ENCODE measurements at regions not wholly inside any gene's neighbourhood (a gene's known extent, or its start where the extent isn't known, plus 50 kb on each side); places are given as distances from the start of the nearest gene placed in this dataset.
A peak's percentile ranks its signal among the peaks of the same experiment; 100 is the strongest.

- no peak for DNase-seq
Measured at GRCh38 chr6:15993716-15994228, 135.1 kb upstream of the MYLIP start.

DNA sequence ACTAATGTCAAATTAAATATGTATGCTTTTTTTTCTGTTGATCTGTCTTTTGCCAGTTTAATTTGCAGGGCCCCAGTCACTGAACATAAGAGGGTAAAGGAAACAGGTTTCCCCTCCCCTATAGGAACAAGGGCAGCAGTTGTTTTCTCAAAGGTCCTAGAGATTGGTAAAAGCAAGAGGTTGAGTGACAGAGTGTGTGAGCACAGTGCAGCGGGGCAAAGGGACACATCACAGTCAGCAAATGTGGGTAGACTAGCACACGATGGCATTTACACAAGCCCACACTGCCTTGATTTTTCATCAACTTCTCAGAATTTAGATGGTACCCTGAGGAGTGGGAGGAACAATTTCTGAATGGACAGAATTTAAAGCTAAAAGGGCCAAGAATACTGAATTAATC, 138.7 kb upstream of the MYLIP start:
- no peak for DNase-seq

- DNase-seq, result no peak
Measured at GRCh38 chr6:15989397-15989796, 139.5 kb upstream of the MYLIP start.

DNA sequence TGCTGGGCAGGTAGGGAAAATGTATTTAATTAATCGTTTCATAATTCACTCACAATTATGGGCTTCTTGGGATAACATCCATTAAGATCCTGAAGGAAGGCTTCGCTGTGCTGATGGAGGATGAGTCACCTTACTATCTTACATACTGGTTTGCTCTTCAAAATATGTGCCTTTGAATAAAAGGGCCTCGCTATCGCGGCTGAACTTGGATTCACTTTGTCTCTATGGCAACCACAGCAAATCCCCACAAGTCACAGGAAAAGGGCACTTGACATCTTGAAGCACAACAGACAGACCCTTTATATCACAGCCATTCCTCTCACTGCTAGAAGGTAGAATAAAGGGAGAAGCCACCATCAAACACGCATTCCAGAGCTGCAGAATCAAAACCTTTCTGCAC, 141.3 kb upstream of the MYLIP start:
- DNase-seq, result peak; percentile 62

GRCh38 chr6:15986027-15986629, 142.8 kb upstream of the MYLIP start:
- DNase-seq, result no peak

DNA sequence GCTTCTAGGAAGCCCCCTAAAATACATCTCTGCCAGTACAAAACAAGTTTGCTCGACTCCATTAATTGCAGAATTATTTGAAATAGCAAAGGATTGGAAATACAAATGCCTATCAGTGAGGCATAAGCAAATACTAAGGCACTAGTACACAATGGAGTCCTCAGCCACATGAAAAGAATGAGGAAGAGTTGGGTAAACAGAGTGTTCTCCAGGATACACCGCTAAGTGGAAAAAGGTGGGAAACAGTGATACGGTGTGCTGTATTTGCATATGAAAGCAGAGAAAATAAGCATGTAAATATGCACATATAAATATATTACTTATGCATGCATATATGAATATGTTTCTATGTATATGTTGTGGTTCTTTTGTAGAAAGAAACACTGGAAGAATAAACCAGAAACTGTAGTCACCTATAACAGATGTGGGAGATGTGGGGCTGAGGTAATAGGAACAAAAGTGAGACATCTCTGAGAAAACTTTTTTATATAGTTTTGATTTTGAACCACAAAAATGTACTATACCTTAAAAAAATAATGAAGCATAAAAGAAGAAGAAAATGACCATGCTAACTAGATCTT, 143.4 kb upstream of the MYLIP start:
- DNase-seq, result no peak

DNA sequence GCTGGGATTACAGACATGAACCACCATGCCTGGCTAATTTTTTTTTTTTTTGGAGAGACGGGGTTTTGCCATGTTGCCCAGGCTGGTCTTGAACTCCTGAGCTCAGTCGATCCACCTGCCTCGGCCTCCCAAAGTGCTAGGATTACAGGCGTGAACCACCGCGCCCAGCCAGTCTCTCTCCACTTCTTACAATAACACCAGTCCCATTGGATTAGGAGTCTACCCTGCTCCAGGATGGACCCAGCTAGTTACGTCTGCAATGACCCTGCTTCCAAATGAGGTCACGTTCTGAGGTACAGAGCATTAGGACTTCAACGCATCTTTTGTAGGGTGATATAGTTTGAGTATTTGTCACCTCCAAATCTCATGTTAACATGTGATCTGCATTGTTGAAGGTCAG, 146.9 kb upstream of the MYLIP start:
- no peak for DNase-seq

DNA sequence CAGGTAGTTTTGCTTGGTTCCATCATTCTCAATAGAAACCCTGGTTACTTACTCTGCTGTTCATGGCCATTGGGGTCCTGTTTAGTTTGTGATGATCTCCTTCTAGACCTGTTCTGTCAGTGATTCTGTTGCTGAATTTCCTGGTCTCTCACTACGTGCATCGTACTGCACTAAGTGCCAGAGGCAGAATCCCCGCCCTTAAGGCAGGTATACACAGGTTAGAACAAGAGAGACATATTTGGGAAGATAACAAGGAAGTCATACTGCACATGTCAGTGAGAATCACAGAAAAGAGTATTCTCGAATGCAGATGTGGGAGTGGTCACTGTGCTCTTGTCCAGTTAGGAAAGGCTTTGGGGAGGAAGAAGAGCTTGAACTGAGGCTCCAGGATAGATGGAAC, 148.1 kb upstream of the MYLIP start:
- no peak for DNase-seq

DNA sequence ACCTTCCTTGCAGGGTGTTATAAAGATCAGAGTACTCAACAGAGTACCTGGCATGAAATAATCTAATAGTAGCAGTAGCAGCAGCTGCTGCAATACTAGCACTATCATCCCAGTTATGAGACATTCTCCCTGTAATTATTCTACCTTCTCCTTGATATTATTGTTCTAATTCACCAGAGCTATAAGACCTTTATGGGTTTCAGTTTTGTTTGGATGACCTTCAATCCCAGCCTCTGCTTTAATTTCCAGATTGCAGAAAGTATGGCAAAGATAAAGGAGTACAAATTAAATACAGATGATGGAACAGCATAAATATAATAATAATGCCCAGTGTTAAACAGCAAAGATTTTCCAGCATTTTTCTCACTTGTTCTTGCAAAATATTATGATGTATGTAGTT, 150.5 kb upstream of the MYLIP start:
- DNase-seq, result no peak

DNA sequence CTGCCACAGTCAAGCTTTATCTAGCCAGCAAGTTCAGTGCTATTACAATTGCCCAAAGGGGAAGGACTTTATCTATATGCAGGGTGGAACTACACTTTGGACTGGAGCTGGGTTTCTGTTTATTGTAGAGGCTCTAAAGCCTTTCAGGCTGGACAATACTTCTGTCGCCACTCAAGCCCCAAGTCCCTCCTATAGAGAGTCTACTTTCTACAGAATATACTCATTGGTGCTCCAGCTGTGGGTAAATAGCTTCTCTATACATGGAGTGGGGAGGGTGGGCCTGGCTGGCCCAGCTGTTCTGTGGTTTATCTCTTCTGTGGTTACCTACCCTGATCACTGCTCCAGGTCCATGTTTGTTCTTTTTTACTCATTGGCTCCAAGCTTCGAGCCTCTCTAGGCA, 151.8 kb upstream of the MYLIP start:
- no peak for DNase-seq

GRCh38 chr6:15974817-15975216, 154.1 kb upstream of the MYLIP start:
- no peak for DNase-seq

- no peak for DNase-seq
Measured at GRCh38 chr6:15970517-15970916, 158.4 kb upstream of the MYLIP start.

DNA sequence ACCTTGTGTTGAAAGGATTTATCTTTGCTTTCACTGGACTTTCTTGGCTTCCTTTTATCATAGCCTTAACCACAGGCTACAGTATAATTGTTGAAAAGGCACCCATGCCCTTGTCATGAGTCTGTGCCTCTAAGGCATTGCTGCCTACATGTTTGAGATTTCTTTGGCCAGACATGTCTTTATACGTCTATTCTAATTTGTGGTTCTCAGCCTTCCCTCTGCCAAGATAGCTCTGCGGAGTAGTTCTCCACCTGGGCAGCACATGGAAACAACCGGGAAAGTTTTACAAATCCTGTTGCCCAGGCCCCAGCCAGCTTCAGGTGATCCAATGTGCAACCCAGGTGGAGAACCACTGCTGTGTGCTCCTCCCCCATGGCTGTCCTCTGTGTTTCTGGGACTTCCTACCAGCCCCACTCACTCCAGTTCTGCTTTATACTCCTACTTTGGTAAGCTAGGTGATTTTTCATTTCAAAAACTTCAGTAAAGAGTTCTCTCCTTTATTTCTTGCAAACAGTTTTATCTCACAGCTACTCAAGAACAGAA, 159.6 kb upstream of the MYLIP start:
- no peak for DNase-seq

- DNase-seq, result no peak
Measured at GRCh38 chr6:15968519-15968918, 160.4 kb upstream of the MYLIP start.

- no peak for DNase-seq
Measured at GRCh38 chr6:15966000-15966520, 162.8 kb upstream of the MYLIP start.

GRCh38 chr6:15962449-15962764, 166.5 kb upstream of the MYLIP start:
- peak; percentile 97 for DNase-seq

DNA sequence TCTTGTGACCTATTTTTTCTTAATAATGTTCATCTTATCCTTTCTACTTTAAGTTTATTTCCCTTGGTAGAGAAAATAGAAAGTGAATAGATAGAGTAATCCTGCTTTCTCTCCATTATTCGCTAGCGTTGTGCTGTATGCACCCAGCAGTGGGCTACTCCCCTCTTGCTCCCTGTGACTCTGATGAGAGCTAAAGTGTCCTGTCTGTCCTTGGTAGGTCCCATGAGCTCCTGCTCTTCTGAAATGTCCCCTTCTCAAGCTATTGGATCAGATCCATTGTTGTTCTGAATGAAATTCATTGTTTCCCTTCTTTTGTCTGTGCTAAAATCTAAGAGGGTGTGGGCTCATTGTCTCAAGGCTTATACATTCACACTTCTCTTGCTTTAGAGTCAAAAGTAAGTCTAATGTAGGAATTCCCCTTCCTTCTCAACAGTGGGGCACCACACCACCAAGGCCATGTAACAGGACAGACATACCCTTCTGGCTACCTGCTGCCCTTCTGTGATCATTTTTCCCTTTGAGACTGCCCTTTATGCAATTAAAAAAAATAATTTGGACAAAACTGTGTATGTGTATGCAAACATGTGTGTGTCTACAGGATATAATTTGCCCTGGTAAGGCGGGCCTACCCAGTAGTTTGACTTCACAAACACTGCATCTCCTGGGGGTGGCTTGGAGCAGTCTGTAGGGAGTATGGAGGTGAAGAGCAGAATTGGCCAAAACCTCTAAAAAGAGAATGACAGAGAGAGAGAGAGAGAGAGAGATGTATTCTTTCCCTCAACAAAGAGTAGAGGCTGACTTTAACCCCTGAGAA, 167.0 kb upstream of the MYLIP start:
- DNase-seq, result no peak

DNA sequence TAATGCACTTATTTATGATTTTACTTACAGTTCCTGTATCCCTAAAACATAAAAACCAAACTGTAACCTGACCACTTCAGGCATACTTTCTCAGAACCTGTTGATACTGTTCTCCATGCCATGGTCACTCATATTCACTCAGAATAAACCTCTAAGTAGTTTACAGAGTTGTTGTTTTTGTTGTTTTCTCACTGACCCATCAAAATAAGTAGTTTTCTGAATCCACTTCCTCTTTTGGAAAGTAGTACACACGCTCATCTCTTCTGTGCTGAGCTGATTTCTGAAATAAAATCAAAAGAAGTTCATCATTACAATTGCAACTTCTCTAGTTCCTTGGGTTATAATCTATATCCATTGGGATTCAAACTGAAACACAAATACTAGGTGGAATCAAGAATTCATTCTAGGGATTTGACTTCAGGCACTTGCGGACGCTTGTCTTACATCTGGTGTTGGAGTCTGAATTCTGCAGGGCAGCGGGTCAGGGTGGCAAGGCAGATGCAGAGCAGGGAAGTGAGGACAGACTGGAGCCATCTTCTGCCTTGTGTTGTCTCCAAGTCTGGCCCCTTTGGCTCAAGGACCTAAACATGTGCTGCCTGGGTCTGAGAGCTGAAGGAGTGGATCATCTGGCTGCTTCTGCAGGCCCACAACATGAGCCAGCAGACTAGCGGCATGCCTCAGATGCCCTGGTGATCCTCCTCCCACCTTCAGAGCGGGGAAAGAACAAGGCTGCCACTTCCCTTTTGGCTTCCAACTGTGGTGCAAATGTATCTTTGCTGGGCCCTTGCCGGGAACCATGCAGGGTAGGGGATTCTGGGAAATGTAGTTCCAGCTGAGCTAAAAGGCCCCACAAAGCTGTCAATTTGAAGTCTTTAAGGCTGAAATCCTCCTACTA, 167.9 kb upstream of the MYLIP start:
- no peak for DNase-seq

GRCh38 chr6:15957655-15958169, 171.2 kb upstream of the MYLIP start:
- no peak for DNase-seq

GRCh38 chr6:15956205-15957106, 172.4 kb upstream of the MYLIP start:
- DNase-seq, result no peak

- no peak for DNase-seq
Measured at GRCh38 chr6:15955484-15955883, 173.4 kb upstream of the MYLIP start.

All from fibroblast of skin of right biceps (primary cell).